ENCODE measurements at regions not wholly inside any gene's neighbourhood (a gene's known extent, or its start where the extent isn't known, plus 50 kb on each side); places are given as distances from the start of the nearest gene placed in this dataset.

- no peak for DNase-seq
Observed at GRCh38 chr9:29798599-29798998, 2225.3 kb upstream of the C9orf72 start.

- no peak for DNase-seq
Observed at GRCh38 chr9:29799227-29799626, 2225.9 kb upstream of the C9orf72 start.

GRCh38 chr9:29800821-29801220 is 2227.5 kb upstream of the C9orf72 start:
- no peak for DNase-seq

- no peak for DNase-seq
Observed at GRCh38 chr9:29802454-29802853, 2229.2 kb upstream of the C9orf72 start.

GRCh38 chr9:29806937-29807618 is 2233.8 kb upstream of the C9orf72 start:
- no peak for DNase-seq

GRCh38 chr9:29816954-29817703 is 2243.8 kb upstream of the C9orf72 start:
- no peak for DNase-seq

GRCh38 chr9:29822458-29822857 is 2249.2 kb upstream of the C9orf72 start:
- DNase-seq, result no peak

GRCh38 chr9:29826421-29826820 is 2253.1 kb upstream of the C9orf72 start:
- no peak for DNase-seq

- DNase-seq, result peak; percentile 46
Observed at GRCh38 chr9:29830821-29831220, 2257.5 kb upstream of the C9orf72 start.

- peak; percentile 55 for DNase-seq
Observed at GRCh38 chr9:29838491-29839020, 2265.3 kb upstream of the C9orf72 start.

- no peak for DNase-seq
Observed at GRCh38 chr9:29844251-29844650, 2271.0 kb upstream of the C9orf72 start.

- no peak for DNase-seq
Observed at GRCh38 chr9:29850664-29851063, 2277.4 kb upstream of the C9orf72 start.

GRCh38 chr9:29861803-29862202 is 2288.5 kb upstream of the C9orf72 start:
- no peak for DNase-seq

GRCh38 chr9:29865764-29866313 is 2292.6 kb upstream of the C9orf72 start:
- no peak for DNase-seq

- no peak for DNase-seq
Observed at GRCh38 chr9:29866556-29866955, 2293.3 kb upstream of the C9orf72 start.

- no peak for DNase-seq
Observed at GRCh38 chr9:29873579-29873978, 2300.3 kb upstream of the C9orf72 start.

- DNase-seq, result no peak
Observed at GRCh38 chr9:29875547-29875946, 2302.3 kb upstream of the C9orf72 start.

GRCh38 chr9:29882767-29883166 is 2309.5 kb upstream of the C9orf72 start:
- DNase-seq, result no peak

- no peak for DNase-seq
Observed at GRCh38 chr9:29906065-29906464, 2332.8 kb upstream of the C9orf72 start.

GRCh38 chr9:29928072-29928471 is 2354.8 kb upstream of the C9orf72 start:
- no peak for DNase-seq

- DNase-seq, result no peak
Observed at GRCh38 chr9:29939559-29939958, 2366.3 kb upstream of the C9orf72 start.

GRCh38 chr9:29945012-29945411 is 2371.7 kb upstream of the C9orf72 start:
- no peak for DNase-seq

- no peak for DNase-seq
Observed at GRCh38 chr9:29958469-29958868, 2385.2 kb upstream of the C9orf72 start.

- no peak for DNase-seq
Observed at GRCh38 chr9:29965834-29966233, 2392.6 kb upstream of the C9orf72 start.

Measured in NCI-H446 treated with DMSO at 0.1 percent for 48 hours (cell line).